ENCODE measurements at regions not wholly inside any gene's neighbourhood (a gene's known extent, or its start where the extent isn't known, plus 50 kb on each side); places are given as distances from the start of the nearest gene placed in this dataset.

GRCh38 chr6:17015551-17016381, 86.1 kb upstream of the STMND1 start:
- TF ChIP-seq CTCF (IDR thresholded peaks at IDR 0.05) (no peak), POLR2A (IDR thresholded peaks at IDR 0.05) (no peak)
